GM12874 (cell line): ENCODE measurements at regions not wholly inside any gene's neighbourhood (a gene's known extent, or its start where the extent isn't known, plus 50 kb on each side); places are given as distances from the start of the nearest gene placed in this dataset.

Source experiments
- CTCF ChIP-seq: IDR thresholded peaks from 2 replicates; pipeline ENCODE4 v1.5.1; 2011; ENCODE audit warnings: low read depth, mild to moderate bottlenecking, control low read depth, low read length, moderate library complexity; ENCODE audit not compliant: insufficient read depth

GRCh38 chr6:119514345-119514744 lies 164.8 kb upstream of the MAN1A1 start:
- TF ChIP-seq CTCF, result no peak

GRCh38 chr6:119511024-119511423 lies 161.5 kb upstream of the MAN1A1 start:
- no peak for TF ChIP-seq CTCF

- no peak for TF ChIP-seq CTCF
These were observed 160.7 kb upstream of the MAN1A1 start for GRCh38 chr6:119510246-119510645.

- no peak for TF ChIP-seq CTCF
These were observed 157.1 kb upstream of the MAN1A1 start for GRCh38 chr6:119506631-119507174.

- TF ChIP-seq CTCF, result no peak
These were observed 152.4 kb upstream of the MAN1A1 start for GRCh38 chr6:119501798-119502483.

- no peak for TF ChIP-seq CTCF
These were observed 150.2 kb upstream of the MAN1A1 start for GRCh38 chr6:119499797-119500196.

- no peak for TF ChIP-seq CTCF
These were observed 148.6 kb upstream of the MAN1A1 start for GRCh38 chr6:119497988-119498727.
